ENCODE measurements at regions not wholly inside any gene's neighbourhood (a gene's known extent, or its start where the extent isn't known, plus 50 kb on each side); places are given as distances from the start of the nearest gene placed in this dataset.

- no peak for DNase-seq
These were observed 389.0 kb downstream of the RASEF start for GRCh38 chr9:82673919-82674318.

- no peak for DNase-seq
These were observed 387.8 kb downstream of the RASEF start for GRCh38 chr9:82675102-82675501.

- no peak for DNase-seq
These were observed 387.3 kb downstream of the RASEF start for GRCh38 chr9:82675605-82676004.

- DNase-seq = peak; percentile 1
These were observed 385.9 kb downstream of the RASEF start for GRCh38 chr9:82677086-82677485.

GRCh38 chr9:82679472-82679871 is 383.5 kb downstream of the RASEF start:
- no peak for DNase-seq

- DNase-seq = no peak
These were observed 382.6 kb downstream of the RASEF start for GRCh38 chr9:82680179-82680935.

GRCh38 chr9:82681809-82682208 is 381.1 kb downstream of the RASEF start:
- no peak for DNase-seq

GRCh38 chr9:82682431-82682830 is 380.5 kb downstream of the RASEF start:
- DNase-seq = no peak

- no peak for DNase-seq
These were observed 367.2 kb downstream of the RASEF start for GRCh38 chr9:82695704-82696103.

- no peak for DNase-seq
These were observed 356.2 kb downstream of the RASEF start for GRCh38 chr9:82706786-82707185.

- no peak for DNase-seq
These were observed 346.1 kb downstream of the RASEF start for GRCh38 chr9:82716821-82717220.

- no peak for DNase-seq
These were observed 342.4 kb downstream of the RASEF start for GRCh38 chr9:82720515-82720914.

- no peak for DNase-seq
These were observed 341.3 kb downstream of the RASEF start for GRCh38 chr9:82721593-82721992.

- DNase-seq = no peak
These were observed 340.9 kb downstream of the RASEF start for GRCh38 chr9:82722051-82722450.

- DNase-seq = no peak
These were observed 340.4 kb downstream of the RASEF start for GRCh38 chr9:82722561-82722960.

GRCh38 chr9:82726424-82727276 is 336.3 kb downstream of the RASEF start:
- no peak for DNase-seq

GRCh38 chr9:82729141-82729540 is 333.8 kb downstream of the RASEF start:
- no peak for DNase-seq

GRCh38 chr9:82729991-82730589 is 332.9 kb downstream of the RASEF start:
- DNase-seq = no peak

- DNase-seq = no peak
These were observed 330.0 kb downstream of the RASEF start for GRCh38 chr9:82732928-82733327.

- no peak for DNase-seq
These were observed 326.8 kb downstream of the RASEF start for GRCh38 chr9:82736126-82736525.

GRCh38 chr9:82736701-82737100 is 326.2 kb downstream of the RASEF start:
- DNase-seq = no peak

- no peak for DNase-seq
These were observed 317.0 kb downstream of the RASEF start for GRCh38 chr9:82745919-82746318.

- DNase-seq = no peak
These were observed 312.5 kb downstream of the RASEF start for GRCh38 chr9:82750411-82750913.

GRCh38 chr9:82757924-82758323 is 305.0 kb downstream of the RASEF start:
- DNase-seq = no peak

All from fibroblast of upper back skin (primary cell).